ENCODE measurements at regions not wholly inside any gene's neighbourhood (a gene's known extent, or its start where the extent isn't known, plus 50 kb on each side); places are given as distances from the start of the nearest gene placed in this dataset.

- DNase-seq (ENCODE audit: low read depth): no peak
- H3K4me3 ChIP-seq (ENCODE audit: low read depth, low read length): no peak overlapping the region
- no peak for TF ChIP-seq CTCF (IDR thresholded peaks at IDR 0.05; ENCODE audit: low read depth, low read length, missing control alignments)
Measured at GRCh38 chr1:29540801-29541357, 304.6 kb downstream of the PTPRU start.

GRCh38 chr1:29539971-29540370 lies 303.6 kb downstream of the PTPRU start:
- TF ChIP-seq CTCF (IDR thresholded peaks at IDR 0.05; ENCODE audit: low read depth, low read length, missing control alignments): no peak
- no peak overlapping the region for H3K4me3 ChIP-seq (ENCODE audit: low read depth, low read length)
- no peak for DNase-seq (ENCODE audit: low read depth)

GRCh38 chr1:29538586-29538985 lies 302.3 kb downstream of the PTPRU start:
- DNase-seq (ENCODE audit: low read depth): no peak
- no peak for TF ChIP-seq CTCF (IDR thresholded peaks at IDR 0.05; ENCODE audit: low read depth, low read length, missing control alignments)

GRCh38 chr1:29532751-29533150 lies 296.4 kb downstream of the PTPRU start:
- H3K4me3 ChIP-seq (ENCODE audit: low read depth, low read length): no peak overlapping the region
- no peak for TF ChIP-seq CTCF (IDR thresholded peaks at IDR 0.05; ENCODE audit: low read depth, low read length, missing control alignments)
- DNase-seq (ENCODE audit: low read depth): no peak

More at GRCh38 chr1:29538586-29538985, 302.3 kb downstream of the PTPRU start:
- no peak overlapping the region for H3K4me3 ChIP-seq (ENCODE audit: low read depth, low read length)

GRCh38 chr1:29532285-29532684 lies 296.0 kb downstream of the PTPRU start:
- DNase-seq (ENCODE audit: low read depth): no peak
- no peak for TF ChIP-seq CTCF (IDR thresholded peaks at IDR 0.05; ENCODE audit: low read depth, low read length, missing control alignments)
- no peak overlapping the region for H3K4me3 ChIP-seq (ENCODE audit: low read depth, low read length)

GRCh38 chr1:29531596-29531995 lies 295.3 kb downstream of the PTPRU start:
- H3K4me3 ChIP-seq (ENCODE audit: low read depth, low read length): no peak overlapping the region
- no peak for DNase-seq (ENCODE audit: low read depth)
- TF ChIP-seq CTCF (IDR thresholded peaks at IDR 0.05; ENCODE audit: low read depth, low read length, missing control alignments): no peak

- TF ChIP-seq CTCF (IDR thresholded peaks at IDR 0.05; ENCODE audit: low read depth, low read length, missing control alignments): no peak
- no peak overlapping the region for H3K4me3 ChIP-seq (ENCODE audit: low read depth, low read length)
- no peak for DNase-seq (ENCODE audit: low read depth)
Measured at GRCh38 chr1:29529677-29530278, 293.5 kb downstream of the PTPRU start.
